Omental fat pad (tissue), 3 donors: ENCODE measurements at regions not wholly inside any gene's neighbourhood (a gene's known extent, or its start where the extent isn't known, plus 50 kb on each side); places are given as distances from the start of the nearest gene placed in this dataset.

Experiments used
- ATAC-seq: fragments of 150-250 bp; one replicate; pipeline ENCODE4 v1.9.1; 2016; ENCODE audit warnings: mild to moderate bottlenecking, moderate library complexity; ENCODE audit not compliant: low FRiP score
- DNase-seq: peaks from one replicate; pipeline ENCODE4 v3.0.0-alpha.2; 2019; ENCODE audit warnings: low spot score
- TF ChIP-seq, protein P1 (sequence below), 3 donors: fragments of 450-650 bp; IDR thresholded peaks; one replicate each; pipeline ENCODE4 v1.5.1; 2016 to 2017; ENCODE audit warnings: antibody characterized with exemption in 3 of 3, mild to moderate bottlenecking in 3 of 3, moderate library complexity in 2 of 3

- TF ChIP-seq, protein P1, sequence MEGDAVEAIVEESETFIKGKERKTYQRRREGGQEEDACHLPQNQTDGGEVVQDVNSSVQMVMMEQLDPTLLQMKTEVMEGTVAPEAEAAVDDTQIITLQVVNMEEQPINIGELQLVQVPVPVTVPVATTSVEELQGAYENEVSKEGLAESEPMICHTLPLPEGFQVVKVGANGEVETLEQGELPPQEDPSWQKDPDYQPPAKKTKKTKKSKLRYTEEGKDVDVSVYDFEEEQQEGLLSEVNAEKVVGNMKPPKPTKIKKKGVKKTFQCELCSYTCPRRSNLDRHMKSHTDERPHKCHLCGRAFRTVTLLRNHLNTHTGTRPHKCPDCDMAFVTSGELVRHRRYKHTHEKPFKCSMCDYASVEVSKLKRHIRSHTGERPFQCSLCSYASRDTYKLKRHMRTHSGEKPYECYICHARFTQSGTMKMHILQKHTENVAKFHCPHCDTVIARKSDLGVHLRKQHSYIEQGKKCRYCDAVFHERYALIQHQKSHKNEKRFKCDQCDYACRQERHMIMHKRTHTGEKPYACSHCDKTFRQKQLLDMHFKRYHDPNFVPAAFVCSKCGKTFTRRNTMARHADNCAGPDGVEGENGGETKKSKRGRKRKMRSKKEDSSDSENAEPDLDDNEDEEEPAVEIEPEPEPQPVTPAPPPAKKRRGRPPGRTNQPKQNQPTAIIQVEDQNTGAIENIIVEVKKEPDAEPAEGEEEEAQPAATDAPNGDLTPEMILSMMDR (IDR thresholded peaks at IDR 0.05) = no peak
- DNase-seq = no peak
- no peak for ATAC-seq
These were observed 680.1 kb downstream of the IGSF11 start for GRCh38 chr3:118354556-118354955.

DNA sequence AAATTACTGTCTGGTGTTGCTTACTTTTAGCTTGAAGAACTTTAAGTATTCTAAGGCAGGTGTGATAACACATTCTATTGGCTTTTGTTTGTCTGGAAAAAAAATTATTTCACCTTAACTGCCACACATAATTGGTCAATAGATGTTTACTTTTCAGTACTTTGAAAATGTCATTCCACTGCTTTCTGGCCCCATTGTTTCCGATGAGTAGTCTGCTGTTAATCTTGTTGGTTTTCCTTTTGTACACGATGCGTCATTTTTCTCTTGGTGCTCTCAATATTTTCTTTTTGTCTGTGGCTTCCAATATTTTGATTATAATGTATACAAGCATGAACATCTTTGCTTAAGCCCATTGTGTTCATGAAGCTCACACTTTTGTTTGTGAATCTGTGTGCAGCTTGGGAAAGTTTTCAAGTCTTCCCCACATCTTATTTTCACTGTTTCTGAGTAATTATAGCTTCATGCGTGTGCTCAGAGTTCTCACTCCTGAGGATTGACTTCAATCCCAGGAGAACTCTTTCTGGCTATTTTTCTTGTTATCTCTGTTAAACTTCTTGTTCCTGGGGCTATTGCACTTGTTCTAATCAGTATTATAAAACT is 664.7 kb downstream of the IGSF11 start:
- TF ChIP-seq, protein P1 (IDR thresholded peaks at IDR 0.05) = no peak
- ATAC-seq = no peak
- DNase-seq = no peak

GRCh38 chr3:118380576-118380975 is 654.1 kb downstream of the IGSF11 start:
- TF ChIP-seq, protein P1 (IDR thresholded peaks at IDR 0.05) = no peak
- ATAC-seq = no peak
- no peak for DNase-seq

GRCh38 chr3:118396491-118396890 is 638.2 kb downstream of the IGSF11 start:
- ATAC-seq (no peak), DNase-seq (no peak)
- TF ChIP-seq, protein P1 (IDR thresholded peaks at IDR 0.05) = no peak

GRCh38 chr3:118400086-118400485 is 634.6 kb downstream of the IGSF11 start:
- DNase-seq (no peak), ATAC-seq (no peak)
- TF ChIP-seq, protein P1 (IDR thresholded peaks at IDR 0.05) = no peak

DNA sequence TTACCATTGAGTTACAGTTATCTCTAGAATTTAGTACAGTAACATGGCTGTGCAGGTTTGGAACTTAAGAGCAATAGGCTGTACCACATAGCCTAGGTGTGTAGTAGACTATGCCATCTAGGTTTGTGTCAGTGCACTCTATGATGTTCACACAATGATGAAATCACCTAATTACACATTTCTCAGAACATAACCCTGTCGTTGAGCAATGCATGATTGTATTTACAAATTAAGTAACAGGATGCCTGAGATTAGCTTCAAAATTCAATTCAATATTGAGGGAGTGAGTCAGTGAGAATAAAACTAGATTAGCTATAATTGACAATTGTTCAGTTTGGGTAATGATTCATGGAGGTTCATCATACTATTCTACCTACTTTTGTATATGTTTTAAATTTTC is 633.8 kb downstream of the IGSF11 start:
- no peak for DNase-seq
- no peak for ATAC-seq
- TF ChIP-seq, protein P1 (IDR thresholded peaks at IDR 0.05) = no peak

- no peak for ATAC-seq
- TF ChIP-seq, protein P1 (IDR thresholded peaks at IDR 0.05) = no peak
These were observed 632.8 kb downstream of the IGSF11 start for GRCh38 chr3:118401887-118402286.

More at GRCh38 chr3:118401887-118402286, 632.8 kb downstream of the IGSF11 start:
- DNase-seq = no peak
